OCI-M2 (cell line): ENCODE measurements at regions not wholly inside any gene's neighbourhood (a gene's known extent, or its start where the extent isn't known, plus 50 kb on each side); places are given as distances from the start of the nearest gene placed in this dataset.
"Not testable (repeated sequence)": the region's sequence is repeated elsewhere in the genome, so short reads cannot be mapped to it uniquely, and the experiment has no call there.

Source experiments
- DNase-seq: peaks from one replicate; lab custom pipeline; 2025; ENCODE audit not compliant: unreplicated experiment; lab: John Stamatoyannopoulos, UW

DNA sequence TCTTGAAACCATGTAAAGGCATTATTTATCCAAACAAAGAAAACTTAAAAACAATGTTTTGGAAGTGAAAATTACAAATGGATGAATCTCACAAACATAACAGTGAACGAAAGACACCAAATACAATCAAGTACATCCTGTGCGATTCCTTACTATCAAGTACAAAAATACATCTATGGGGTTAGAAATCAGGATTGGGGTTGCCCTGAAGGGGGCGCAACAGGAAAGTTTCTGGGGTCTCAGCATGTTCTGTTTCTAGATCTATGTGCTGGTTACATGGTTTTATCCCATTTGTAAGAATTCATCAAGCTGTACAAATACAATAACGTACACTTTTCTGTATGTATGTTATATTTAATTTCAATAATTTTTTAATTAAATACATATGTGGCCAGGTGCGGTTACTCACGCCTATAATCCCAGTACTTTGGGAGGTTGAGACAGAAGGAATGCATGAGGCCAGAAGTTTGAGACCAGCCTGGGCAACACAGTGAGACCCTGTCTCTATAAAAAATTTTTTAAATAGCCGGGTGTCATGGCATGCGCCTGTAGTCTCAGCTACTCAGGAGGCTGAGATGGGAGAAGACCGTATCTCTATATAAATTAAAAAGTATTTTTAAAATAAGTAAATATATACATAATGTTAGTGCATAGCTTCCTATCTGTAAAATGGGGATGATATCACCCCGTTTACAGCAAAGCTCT is 121.5 kb upstream of the SOD1 start:
- DNase-seq, result no peak

DNA sequence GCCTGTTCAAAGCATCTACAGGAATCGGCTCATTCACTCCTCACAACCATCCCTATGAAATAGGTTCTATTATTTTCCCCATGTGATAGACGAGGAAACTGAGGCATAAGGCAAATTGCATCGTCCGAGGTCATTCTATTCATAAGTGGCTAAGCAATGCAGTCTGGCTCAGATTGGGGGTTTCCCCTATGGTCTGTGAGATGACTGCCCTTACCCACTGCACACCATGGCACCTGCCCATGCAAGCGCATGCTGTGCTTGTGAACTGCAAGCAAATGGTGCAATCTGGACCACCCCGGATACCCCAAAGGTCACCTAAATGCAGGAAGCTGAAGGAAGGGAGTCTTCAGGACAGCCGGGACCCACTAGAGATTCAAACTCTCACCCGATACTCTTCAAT is 123.4 kb upstream of the SOD1 start:
- DNase-seq, result no peak

DNA sequence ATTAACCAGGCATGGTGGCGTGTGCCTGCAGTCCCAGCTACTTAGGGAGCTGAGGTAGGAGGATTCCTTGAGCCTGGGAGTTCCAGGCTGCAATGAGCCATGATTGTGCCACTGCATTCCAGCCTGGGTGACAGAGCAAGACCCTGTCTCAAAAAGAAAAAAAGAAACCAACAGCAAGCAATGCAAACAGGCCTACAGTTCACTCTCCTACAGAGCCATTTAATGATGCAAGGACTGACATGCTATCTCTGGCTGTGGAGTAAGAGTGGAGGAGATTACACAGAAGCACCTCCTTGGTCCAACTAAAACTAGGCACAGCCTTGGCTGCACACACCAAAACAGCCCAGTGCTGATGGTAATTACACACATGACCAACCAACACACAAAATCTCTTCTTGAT is 127.5 kb upstream of the SOD1 start:
- no peak for DNase-seq

GRCh38 chr21:31530897-31531705 is 128.4 kb upstream of the SOD1 start:
- no peak for DNase-seq

DNA sequence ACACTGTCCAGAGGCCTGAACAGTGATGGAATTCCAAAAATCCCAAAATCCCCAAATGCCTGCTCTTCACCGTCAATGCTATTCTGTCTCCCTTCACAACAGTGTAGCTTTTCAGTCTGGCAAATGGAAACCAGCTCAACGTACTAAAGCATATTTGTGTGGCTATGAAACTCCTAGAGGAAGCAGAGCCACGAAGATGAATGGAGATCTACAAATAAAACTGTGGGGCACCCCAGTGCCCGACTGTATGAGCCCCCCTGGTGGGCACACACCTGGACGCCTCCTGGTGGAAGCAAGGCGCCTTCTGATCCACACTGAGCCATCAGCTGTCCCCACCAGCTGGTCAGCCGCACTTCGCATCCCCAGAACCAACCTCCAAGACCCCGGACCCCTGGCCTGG is 129.1 kb upstream of the SOD1 start:
- no peak for DNase-seq

- no peak for DNase-seq
Measured at GRCh38 chr21:31529406-31529805, 130.1 kb upstream of the SOD1 start.

GRCh38 chr21:31526040-31526439 is 133.5 kb upstream of the SOD1 start:
- no peak for DNase-seq

DNA sequence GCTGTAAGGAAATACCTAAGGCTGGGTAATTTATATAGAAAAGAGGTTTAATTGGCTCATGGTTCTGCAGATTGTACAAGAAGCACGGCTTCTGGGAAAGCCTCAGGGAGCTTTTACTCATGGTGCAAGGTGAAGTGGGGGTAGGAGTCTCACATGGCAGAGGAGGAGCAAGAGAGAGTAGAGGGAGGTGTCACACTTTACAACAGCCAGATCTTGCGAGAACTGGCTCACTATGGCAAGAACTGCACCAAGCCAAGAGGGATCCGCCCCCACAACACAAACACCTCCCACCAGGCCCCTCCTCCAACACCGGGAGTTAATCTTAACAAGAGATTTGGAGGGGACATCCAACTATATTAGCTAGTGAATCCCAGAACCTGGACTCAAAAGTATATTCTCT is 135.4 kb upstream of the SOD1 start:
- DNase-seq, result no peak

DNA sequence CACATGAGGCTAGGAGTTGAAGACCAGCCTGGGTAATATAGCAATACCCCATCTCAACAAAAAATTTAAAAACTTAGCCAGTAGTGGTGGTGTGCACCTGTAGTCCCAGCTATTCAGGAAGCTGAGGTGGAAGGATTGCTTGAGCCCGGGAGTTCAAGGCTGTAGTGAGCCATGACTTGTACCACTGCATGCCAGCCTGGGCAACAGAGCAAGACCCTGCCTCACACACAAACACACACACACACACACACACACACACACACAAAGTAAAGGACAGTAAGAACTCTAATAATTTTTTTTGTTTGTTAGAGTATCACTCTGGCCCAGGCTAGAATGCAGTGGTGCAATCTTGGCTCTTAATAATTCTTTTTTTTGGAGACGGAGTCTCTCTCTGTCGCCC is 138.0 kb upstream of the SOD1 start:
- DNase-seq, result no peak

GRCh38 chr21:31520561-31521098 is 138.9 kb upstream of the SOD1 start:
- DNase-seq, result no peak

DNA sequence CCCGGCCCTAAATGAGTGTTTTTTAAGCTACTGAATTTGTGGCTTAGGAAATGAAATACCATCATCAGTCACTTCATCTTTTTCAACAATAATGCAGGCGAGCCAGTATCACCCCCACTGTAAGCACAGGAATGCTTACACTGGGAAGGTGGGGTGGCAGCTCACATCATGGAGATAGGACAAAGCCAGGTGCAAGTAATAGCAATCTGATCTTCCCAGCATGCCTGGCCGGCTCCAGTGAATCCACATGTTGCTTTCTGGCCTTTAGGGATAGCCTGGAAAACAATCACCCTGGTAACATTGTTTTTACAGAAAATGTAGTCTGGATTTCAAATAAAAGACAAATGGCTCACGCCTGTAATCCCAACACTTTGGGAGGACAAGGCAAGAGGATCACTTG is 140.9 kb upstream of the SOD1 start:
- DNase-seq, result no peak

DNA sequence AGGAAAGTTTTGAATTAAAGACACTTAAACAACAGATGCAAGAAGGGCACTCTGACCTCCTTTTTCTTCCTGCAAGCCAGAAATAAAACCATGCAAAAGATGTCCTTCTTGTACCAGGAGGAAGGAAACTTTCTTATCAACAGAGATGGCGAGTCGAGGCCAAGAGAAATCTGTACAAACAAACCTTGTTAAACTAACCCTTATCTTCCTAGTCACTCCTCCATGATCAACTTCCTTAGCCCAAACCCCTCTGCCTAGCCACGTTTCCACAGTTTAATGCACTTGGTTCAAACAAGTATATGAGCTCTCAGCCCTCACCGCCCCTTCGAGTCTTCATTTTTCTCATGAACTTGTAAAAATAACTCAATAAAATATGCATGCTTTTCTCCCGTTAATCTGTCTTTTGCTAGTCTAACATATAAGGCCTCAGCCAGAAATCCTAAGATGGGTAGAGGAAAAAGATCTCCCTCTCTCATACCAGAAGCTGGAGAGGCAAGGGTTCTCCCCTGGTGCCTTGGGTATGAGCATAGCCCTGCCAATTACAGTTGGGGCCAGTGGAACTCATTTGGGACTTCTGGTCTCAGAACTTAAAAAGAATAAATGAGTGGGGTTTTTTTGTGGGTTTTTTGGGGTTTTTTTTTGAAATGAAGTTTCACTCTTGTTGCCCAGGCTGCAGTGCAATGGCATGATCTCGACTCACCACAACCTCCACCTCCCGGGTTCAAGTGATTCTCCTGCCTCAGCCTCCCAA is 141.7 kb upstream of the SOD1 start:
- no peak for DNase-seq

- DNase-seq, result no peak
Measured at GRCh38 chr21:31515253-31515652, 144.2 kb upstream of the SOD1 start.

- no peak for DNase-seq
Measured at GRCh38 chr21:31514598-31514997, 144.9 kb upstream of the SOD1 start.

DNA sequence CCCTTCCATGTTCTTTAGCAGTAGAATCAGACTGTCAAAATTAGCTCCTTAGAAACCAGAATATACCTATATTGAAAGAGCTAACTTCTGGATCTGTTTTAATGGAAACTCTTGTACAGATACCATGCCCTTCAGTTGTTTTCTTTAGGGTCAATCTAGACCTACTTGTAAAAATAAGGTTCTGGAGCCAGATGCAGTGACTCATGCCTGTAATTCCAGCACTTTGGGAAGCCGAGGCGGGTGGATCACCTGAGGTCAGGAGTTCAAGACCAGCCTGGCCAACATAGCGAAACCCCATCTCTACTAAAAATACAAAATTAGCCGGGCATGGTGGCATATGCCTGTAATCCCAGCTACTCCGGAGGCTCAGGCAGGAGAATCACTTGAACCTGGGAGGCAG is 146.0 kb upstream of the SOD1 start:
- not testable (repeated sequence) for DNase-seq

- DNase-seq, result not testable (repeated sequence)
Measured at GRCh38 chr21:31511999-31512398, 147.5 kb upstream of the SOD1 start.

DNA sequence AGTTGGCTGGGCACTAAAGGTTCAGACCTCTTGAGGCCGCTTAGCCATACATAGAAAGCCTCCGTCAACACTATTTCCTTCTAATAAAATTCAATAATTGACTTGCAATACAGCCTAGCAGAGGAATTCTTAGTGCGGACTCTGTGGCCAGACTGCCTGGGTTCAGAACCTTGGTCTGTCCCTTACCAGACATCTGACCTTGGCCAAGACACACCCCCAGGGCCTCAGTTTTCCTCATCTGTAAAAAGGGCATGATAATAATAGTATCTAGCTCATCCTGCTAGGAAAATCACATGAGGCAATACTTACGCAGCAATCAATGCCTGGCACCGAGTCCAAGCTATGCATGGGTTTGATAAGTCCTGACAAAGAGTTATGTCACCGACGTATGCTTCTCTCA is 148.2 kb upstream of the SOD1 start:
- DNase-seq, result no peak

DNA sequence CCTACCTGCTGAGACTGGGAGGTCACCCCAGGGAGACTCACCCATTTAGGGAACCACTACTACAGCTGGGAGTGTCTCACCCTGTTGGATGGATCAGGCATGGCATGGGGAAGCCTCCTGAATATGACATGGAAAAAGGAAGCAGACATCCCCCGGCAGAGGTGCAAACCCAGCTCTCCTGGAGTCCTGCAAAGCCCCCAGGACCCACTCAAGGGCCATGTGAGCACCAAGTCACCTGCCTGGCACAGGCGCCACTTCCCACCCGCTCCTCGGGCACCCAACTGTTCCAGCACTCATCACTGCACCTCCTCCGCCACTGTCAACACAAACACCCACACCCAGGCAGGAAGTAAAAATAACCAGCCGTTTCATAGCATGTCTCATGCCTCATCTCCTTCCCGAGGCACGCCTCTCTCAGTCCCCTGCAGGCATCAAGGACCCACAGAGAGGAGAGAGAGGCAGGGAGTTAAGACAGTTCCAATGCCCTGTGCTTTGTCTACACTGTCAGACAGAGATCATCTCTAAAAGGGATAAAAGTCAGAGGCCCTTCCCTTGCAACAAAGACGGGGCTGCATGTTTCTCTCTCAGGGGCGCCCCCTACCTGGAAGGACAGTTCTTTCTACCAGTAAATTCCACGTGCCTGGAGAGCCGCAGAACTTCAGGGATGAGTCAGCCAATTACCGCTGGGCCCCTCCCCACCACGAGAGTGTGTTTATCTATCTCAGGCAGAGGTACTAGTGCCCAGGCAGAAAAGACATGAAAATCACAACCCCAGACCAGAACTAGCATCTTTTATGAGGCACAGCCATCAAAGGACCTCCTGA is 150.1 kb upstream of the SOD1 start:
- no peak for DNase-seq

- no peak for DNase-seq
Measured at GRCh38 chr21:31505975-31506374, 153.5 kb upstream of the SOD1 start.

DNA sequence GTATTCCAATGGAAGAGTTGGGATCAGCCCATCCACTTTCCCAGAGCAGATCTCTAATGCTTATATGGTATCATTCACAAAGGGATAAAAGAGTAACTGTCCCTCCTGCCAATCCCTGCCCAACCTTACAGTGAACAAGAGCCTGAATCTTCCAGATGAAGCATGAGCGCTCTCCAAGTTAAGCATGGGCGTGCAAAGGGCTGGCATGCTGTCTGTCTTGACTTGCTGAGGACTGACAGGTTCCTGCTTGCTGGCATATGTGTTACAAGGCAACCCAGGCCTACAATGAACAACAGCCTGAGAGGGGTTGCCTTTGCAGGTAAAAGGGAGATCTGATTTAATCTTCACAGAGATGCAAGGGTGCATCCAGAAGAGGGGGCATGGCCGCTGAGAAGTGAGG is 155.6 kb upstream of the SOD1 start:
- no peak for DNase-seq

DNA sequence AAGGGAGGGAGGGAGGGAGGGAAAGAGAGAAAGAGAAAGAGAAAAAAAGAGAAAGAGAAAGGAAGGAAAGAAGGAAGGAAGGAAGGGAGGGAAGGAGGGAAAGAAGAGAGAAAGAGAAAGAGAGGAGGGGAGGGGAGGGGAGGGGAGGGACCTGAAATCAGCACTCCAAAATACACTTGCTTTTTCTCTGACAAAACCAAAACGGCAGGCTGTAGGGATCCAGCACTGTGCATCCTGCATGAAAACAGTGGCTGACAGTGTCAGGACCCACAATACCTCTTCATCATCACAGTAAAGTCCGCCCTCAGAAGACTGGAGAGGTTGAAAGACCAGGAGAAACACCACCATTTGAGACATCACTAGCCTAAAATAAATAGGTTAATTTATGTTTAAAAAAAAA is 156.0 kb upstream of the SOD1 start:
- no peak for DNase-seq
